Tibial nerve (tissue), 3 donors: ENCODE measurements at regions not wholly inside any gene's neighbourhood (a gene's known extent, or its start where the extent isn't known, plus 50 kb on each side); places are given as distances from the start of the nearest gene placed in this dataset.

ENCODE experiments used
- CTCF ChIP-seq, 5 experiments: fragments of 200-600 bp in 3 of 5; fragments of 450-650 bp in 2 of 5; sonication (generic) in 3 of 5; IDR thresholded peaks; one replicate each; pipeline ENCODE4 v1.5.1; 2016 to 2019; ENCODE audit warnings: antibody characterized with exemption in 5 of 5, mild to moderate bottlenecking in 3 of 5, moderate library complexity in 2 of 5
- POLR2A ChIP-seq, 2 donors: fragments of 450-650 bp; IDR thresholded peaks; one replicate each; pipeline ENCODE4 v1.6.1; 2017; ENCODE audit warnings: antibody characterized with exemption in 2 of 2, mild to moderate bottlenecking in 2 of 2, moderate library complexity in 2 of 2

GRCh38 chr3:81983382-81983781, 221.9 kb upstream of the GBE1 start:
- TF ChIP-seq CTCF (IDR thresholded peaks at IDR 0.05) = no peak
- no peak for TF ChIP-seq POLR2A (IDR thresholded peaks at IDR 0.05)
